Endothelial cell of umbilical vein (primary cell): ENCODE measurements at regions not wholly inside any gene's neighbourhood (a gene's known extent, or its start where the extent isn't known, plus 50 kb on each side); places are given as distances from the start of the nearest gene placed in this dataset.

Source experiments
- CTCF ChIP-seq, 2 donors: IDR thresholded peaks; 1 replicate in 1 of 2; 2 replicates in 1 of 2; pipeline ENCODE4 v1.5.1; 2011; ENCODE audit warnings: low read length in 2 of 2, mild to moderate bottlenecking in 2 of 2, moderate library complexity in 2 of 2, control low read depth in 1 of 2, inconsistent platforms in 1 of 2, low read depth in 1 of 2; ENCODE audit not compliant: insufficient read depth in 1 of 2; ENCODE audit errors: extremely low read depth in 1 of 2
- EZH2 ChIP-seq: IDR thresholded peaks from 2 replicates; pipeline ENCODE4 v1.6.1; 2012; ENCODE audit warnings: borderline replicate concordance, low read depth, mild to moderate bottlenecking, moderate library complexity, low read length, inconsistent platforms; ENCODE audit not compliant: severe bottlenecking
- FOS ChIP-seq: IDR thresholded peaks from 2 replicates; pipeline ENCODE4 v1.6.1; 2011; ENCODE audit warnings: mild to moderate bottlenecking, low read length, moderate library complexity, borderline replicate concordance; ENCODE audit not compliant: insufficient read depth
- JUN ChIP-seq: IDR thresholded peaks from 2 replicates; pipeline ENCODE4 v1.6.1; 2011; ENCODE audit warnings: borderline replicate concordance, low read depth; ENCODE audit not compliant: insufficient read length, insufficient read depth
- POLR2A ChIP-seq: IDR thresholded peaks from 2 replicates; pipeline ENCODE4 v1.6.1; 2012; ENCODE audit warnings: low read depth, mild to moderate bottlenecking, control low read depth, low read length
- POLR2AphosphoS5 ChIP-seq: IDR thresholded peaks from 2 replicates; pipeline ENCODE4 v1.6.1; 2012; ENCODE audit warnings: low read depth, mild to moderate bottlenecking, control low read depth, low read length, moderate library complexity; ENCODE audit not compliant: insufficient read depth

- no peak for TF ChIP-seq JUN
- no peak for TF ChIP-seq CTCF (IDR thresholded peaks at IDR 0.05; ENCODE audit: extremely low read depth in 1 of 2, insufficient read depth in 1 of 2, low read depth in 1 of 2, low read length in 2 of 2)
- no peak for TF ChIP-seq POLR2AphosphoS5
- TF ChIP-seq POLR2A, result no peak
- no peak for TF ChIP-seq EZH2
- no peak for TF ChIP-seq FOS
Observed at GRCh38 chr13:111527614-111528229, 207.3 kb downstream of the TEX29 start.
